ENCODE measurements at regions not wholly inside any gene's neighbourhood (a gene's known extent, or its start where the extent isn't known, plus 50 kb on each side); places are given as distances from the start of the nearest gene placed in this dataset.

- CTCF ChIA-PET = no interaction called here
- H3K9ac ChIP-seq = no peak overlapping the region
- H4K20me1 ChIP-seq (ENCODE audit: insufficient read depth) = no peaks in the 10 kb centered on the region
- H3K4me3 ChIP-seq (ENCODE audit: low read depth in 2 of 2, low read length in 1 of 2) = no peak overlapping the region
- DNase-seq = no peak
- H3K36me3 ChIP-seq (replicated peaks in 1 of 2; ENCODE audit: control insufficient read depth in 1 of 2, insufficient read depth in 2 of 2, low read length in 1 of 2) = no peaks in the 10 kb centered on the region
- no peaks in the 10 kb centered on the region for H3K27me3 ChIP-seq (ENCODE audit: insufficient read depth)
- no peak overlapping the region for H2AFZ ChIP-seq (ENCODE audit: low read depth)
- no peak overlapping the region for H3K4me2 ChIP-seq
- no peaks in the 10 kb centered on the region for H3K79me2 ChIP-seq (ENCODE audit: insufficient read depth)
- WGBS (ENCODE audit: low lambda C conversion rate) = 59% methylated on average over 5 of the region's 5 CpGs
- H3K4me1 ChIP-seq (ENCODE audit: control insufficient read depth in 1 of 2, insufficient read depth in 2 of 2, low read depth in 1 of 2, low read length in 1 of 2) = no peaks in the 10 kb centered on the region; a peak in 1 of 4 replicates
- H3F3A ChIP-seq (replicated peaks; ENCODE audit: insufficient read depth) = no peaks in the 10 kb centered on the region
- POLR2A ChIA-PET = no interaction called here
- no peaks in the 10 kb centered on the region for H3K9me3 ChIP-seq
- H3K9me2 ChIP-seq = no peaks in the 10 kb centered on the region
- no peak overlapping the region for H3K27ac ChIP-seq (ENCODE audit: low read depth in 2 of 2, low read length in 1 of 2)
- no peak for TF ChIP-seq SMC3 (IDR thresholded peaks at IDR 0.05; ENCODE audit: low read depth, low read length)
- no peak for TF ChIP-seq FOSL2 (IDR thresholded peaks at IDR 0.05; ENCODE audit: borderline replicate concordance, low read depth)
- no peak for TF ChIP-seq CTCF (IDR thresholded peaks at IDR 0.05)
- TF ChIP-seq ZBTB33 (IDR thresholded peaks at IDR 0.05; ENCODE audit: borderline replicate concordance, low read depth) = no peak
- TF ChIP-seq RFX5 (IDR thresholded peaks at IDR 0.05; ENCODE audit: low read length) = no peak
- TF ChIP-seq NFIC (IDR thresholded peaks at IDR 0.05; ENCODE audit: borderline replicate concordance) = no peak
- no peak for TF ChIP-seq TEAD4 (IDR thresholded peaks at IDR 0.05; ENCODE audit: borderline replicate concordance, insufficient read depth)
- TF ChIP-seq MXI1 (IDR thresholded peaks at IDR 0.05; ENCODE audit: low read depth, low read length) = no peak
- no peak for TF ChIP-seq TCF12 (IDR thresholded peaks at IDR 0.05)
- no peak for TF ChIP-seq FOXJ3 (CRISPR knock-in tag; IDR thresholded peaks at IDR 0.05)
- no peak for TF ChIP-seq GATA2 (CRISPR knock-in tag; IDR thresholded peaks at IDR 0.05)
- no peak for TF ChIP-seq TAF1 (IDR thresholded peaks at IDR 0.05; ENCODE audit: borderline replicate concordance, low read depth, low read length)
- no peak for TF ChIP-seq RXRA (IDR thresholded peaks at IDR 0.05; ENCODE audit: borderline replicate concordance, low read depth)
- TF ChIP-seq JUND (IDR thresholded peaks at IDR 0.05) = no peak
- TF ChIP-seq USF1 (IDR thresholded peaks at IDR 0.05; ENCODE audit: borderline replicate concordance, low read depth) = no peak
These were observed 283.8 kb upstream of the RUNX1 start for GRCh38 chr21:35332841-35333426.

Data from SK-N-SH (cell line).